Fibroblast of skin of right quadriceps (primary cell): ENCODE measurements at regions not wholly inside any gene's neighbourhood (a gene's known extent, or its start where the extent isn't known, plus 50 kb on each side); places are given as distances from the start of the nearest gene placed in this dataset.
"Not testable (repeated sequence)": the region's sequence is repeated elsewhere in the genome, so short reads cannot be mapped to it uniquely, and the experiment has no call there.

Experiments
- DNase-seq: peaks from one replicate; pipeline ENCODE4 v3.0.0-alpha.2; 2013

DNA sequence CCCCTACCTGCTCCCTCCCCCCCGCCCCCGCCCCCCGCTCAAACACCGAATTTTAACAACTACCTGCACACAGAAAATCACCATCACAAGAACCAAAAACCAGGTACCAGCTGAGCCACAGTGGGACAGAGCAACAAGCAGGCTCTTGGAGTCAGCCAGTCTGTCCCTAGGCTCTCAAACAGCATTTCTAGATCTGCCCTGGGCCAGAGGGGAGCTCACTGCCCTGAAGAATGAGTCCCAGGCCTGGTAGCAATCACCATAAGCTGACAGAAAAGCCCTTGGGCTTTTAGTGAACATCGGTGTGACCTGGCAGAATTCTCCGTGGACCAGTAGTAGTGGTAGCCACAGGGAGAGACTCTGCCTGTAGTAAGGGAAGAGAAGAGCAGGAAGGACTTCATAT lies 58.3 kb downstream of the C11orf87 start:
- no peak for DNase-seq

GRCh38 chr11:109486129-109486528 lies 64.1 kb downstream of the C11orf87 start:
- no peak for DNase-seq

- DNase-seq, result peak; percentile 68
Measured at GRCh38 chr11:109490953-109491635, 69.1 kb downstream of the C11orf87 start.

DNA sequence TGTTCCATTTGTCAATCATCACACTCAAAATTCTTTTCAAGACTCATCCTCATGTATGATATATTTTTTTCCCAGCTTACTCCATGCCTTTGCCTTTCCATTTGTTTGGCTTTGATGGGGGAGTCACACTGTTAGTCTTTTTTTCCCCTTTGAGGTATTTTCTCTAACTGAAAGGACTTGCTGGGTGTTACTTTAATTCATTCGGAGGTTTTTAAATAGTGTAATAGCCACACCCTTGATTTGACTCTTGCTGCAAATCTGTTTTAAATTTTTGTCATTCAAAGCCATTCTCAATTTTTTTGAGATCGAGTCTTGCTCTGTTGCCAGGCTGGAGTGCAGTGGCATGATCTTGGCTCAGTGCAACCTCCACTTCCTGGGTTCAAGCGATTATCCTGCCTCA lies 84.1 kb downstream of the C11orf87 start:
- no peak for DNase-seq

GRCh38 chr11:109507331-109507730 lies 85.3 kb downstream of the C11orf87 start:
- DNase-seq, result no peak

DNA sequence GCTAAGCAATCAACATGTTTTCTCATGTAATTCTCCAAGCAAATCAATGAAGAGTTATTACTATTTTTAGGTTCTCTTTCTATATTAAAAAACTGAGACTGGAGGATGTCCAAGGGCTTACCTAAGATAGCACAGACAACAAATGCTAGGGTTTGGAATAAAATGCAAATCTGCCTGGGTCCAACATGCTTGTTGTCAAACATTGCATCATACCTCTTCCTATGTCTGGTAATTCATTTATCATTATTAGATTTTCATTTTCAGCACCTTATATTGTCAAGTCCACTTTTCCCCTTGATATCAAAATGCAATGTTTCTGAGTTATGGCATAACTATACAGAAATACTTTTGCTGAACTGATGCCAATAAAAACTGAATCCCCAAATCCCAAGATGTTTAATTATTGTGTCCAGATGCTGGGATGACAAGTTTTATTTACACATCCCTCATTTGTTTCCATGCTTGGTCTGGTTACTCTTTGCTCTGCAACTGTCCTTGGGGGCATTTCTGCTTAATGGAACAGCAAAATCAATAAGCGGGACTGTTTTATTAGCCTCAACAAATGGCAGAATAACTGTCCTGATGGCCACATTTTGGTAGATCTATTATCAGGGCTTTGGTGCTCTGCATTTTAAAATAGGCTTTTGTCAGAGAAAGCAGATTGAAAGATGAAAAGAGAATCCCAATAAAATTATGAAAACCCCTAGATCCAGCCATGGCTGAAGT lies 86.0 kb downstream of the C11orf87 start:
- DNase-seq, result peak; percentile 29

DNA sequence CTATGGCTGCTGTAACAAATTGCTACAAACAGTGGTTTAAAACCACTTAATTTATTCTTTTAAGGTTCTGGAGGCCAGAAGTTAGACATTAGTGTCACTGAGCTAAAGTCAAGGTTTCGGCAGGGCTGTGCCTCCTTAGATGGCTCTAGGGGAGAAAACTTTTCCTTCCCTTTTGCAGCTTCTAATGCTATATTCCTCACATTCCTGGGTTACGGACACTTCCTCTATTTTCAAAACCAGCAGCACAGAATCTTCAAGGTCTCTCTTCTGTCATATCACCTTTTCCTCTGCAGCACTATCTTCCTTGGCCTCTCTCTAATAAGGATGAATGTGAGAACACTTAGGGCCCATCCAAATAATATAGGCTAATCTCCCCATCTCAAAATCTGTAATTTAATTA lies 87.0 kb downstream of the C11orf87 start:
- no peak for DNase-seq

DNA sequence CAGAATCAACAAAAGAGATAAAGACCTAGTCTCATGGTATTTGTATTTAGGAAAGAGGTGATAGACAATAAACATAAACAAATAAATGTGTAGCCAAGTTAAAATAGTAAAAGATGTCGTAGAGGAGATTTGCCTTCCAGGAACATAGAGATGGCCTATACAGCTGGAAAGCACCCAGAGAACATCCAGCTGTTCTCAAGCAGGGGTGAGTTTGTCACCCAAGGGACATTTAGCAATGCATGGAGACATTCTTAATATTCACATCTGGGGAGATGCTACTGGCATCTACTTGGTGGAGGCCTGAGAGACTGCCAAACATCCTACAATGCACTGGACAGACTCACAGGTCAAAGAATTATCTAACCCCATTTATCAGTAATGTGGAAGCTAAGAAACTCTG lies 88.3 kb downstream of the C11orf87 start:
- no peak for DNase-seq

- peak; percentile 2 for DNase-seq
Measured at GRCh38 chr11:109511598-109511997, 89.6 kb downstream of the C11orf87 start.

DNA sequence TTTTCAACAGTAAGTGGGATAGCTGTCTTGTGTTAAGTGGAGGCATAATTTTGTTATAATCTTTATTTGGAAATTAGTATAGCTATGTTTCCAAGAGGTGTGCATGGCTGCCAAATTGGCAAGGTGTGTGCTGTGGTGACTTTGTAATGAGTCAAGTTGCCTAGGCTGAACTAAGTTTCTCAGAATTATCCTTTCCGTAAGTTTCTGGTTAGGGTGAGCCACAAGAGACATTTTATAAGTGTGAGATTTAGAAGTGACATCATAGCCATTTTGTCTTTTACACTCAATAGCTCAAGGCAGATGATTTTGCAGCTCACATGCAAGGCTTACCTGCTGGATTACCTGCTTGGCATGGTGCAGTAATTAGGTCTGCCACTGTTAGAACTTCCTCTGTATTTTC lies 90.3 kb downstream of the C11orf87 start:
- no peak for DNase-seq

- DNase-seq, result no peak
Measured at GRCh38 chr11:109512680-109513079, 90.7 kb downstream of the C11orf87 start.

DNA sequence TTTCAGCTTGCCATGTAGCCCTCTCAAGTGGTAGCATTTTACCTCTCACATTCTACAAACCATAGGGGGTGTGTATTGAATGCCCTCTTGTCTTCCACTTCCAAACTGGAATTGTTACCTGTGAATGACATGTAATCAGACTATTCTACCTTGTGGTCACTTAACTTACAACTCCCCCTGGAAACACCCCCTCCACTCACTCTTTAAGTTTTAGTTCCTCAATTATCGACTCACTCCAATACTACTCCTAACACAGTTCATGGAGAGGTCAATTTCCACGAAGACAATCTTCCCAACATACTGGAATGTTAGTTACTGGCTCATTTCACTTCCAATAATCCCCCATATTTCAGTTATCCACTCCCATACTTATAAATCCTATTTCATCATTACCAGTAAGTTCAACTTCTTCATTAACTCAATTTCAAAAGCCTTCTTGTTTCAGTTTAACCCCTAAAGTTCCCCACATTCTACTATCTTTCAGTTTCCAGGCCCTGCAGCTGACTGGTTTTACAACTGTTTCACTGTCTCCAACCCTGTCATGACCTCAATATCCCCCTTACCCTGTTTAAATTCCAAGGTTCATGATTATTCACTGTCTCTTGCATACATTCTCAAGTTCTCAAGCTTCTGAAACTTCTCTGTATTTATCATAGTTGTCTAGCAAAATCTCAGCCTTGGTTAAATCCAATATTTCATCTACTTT lies 92.5 kb downstream of the C11orf87 start:
- DNase-seq, result no peak

- no peak for DNase-seq
Measured at GRCh38 chr11:109519253-109519652, 97.3 kb downstream of the C11orf87 start.

- no peak for DNase-seq
Measured at GRCh38 chr11:109521571-109522086, 99.6 kb downstream of the C11orf87 start.

DNA sequence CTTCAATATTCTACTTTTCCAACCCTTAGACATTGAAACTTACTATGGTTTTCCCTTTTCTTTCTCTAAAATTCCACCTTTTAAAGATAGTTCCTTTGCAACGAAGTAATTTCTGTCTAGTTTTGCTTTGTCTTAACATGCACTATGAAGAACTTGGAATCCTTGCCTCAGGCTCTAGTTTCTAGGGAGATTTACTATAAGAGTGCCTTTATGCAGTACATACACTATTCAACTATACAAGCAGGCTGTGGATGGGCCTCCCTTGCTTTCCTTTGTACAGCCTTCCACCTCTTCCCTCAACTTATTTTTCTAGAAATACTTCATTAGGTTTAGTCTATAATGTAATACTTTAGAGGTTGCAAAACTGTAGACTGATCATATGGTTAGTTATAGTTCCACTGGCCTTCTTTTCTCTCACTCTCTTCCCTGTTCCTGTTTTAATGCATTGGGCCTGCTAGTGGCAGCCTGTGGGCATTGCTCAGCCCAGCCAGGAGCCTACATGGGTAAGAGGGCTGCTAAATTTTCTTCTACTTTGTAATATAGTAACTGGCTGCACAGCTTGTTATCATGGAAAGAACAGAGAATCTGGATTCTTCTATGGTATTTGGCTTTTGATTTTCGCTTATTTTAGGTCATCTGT lies 100.2 kb downstream of the C11orf87 start:
- no peak for DNase-seq

GRCh38 chr11:109525636-109526035 lies 103.6 kb downstream of the C11orf87 start:
- DNase-seq, result not testable (repeated sequence)

DNA sequence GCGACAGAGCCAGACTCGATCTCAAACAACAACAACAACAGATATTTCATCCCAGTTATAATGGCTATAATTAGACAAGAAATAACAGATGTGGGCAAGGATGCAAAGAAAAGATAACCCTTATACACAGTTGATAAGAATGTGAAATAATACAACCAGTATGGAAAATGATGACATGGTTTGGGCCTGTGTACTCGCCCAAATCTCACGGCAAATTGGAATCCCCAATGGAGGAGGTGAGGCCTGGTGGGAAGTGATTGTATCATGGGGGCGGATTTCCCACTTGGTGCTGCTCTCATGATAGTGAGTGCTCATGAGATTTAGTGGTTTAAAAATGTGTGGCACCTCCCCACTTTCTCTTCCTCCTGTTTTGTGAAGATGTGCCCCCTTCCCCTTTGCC lies 104.1 kb downstream of the C11orf87 start:
- no peak for DNase-seq

DNA sequence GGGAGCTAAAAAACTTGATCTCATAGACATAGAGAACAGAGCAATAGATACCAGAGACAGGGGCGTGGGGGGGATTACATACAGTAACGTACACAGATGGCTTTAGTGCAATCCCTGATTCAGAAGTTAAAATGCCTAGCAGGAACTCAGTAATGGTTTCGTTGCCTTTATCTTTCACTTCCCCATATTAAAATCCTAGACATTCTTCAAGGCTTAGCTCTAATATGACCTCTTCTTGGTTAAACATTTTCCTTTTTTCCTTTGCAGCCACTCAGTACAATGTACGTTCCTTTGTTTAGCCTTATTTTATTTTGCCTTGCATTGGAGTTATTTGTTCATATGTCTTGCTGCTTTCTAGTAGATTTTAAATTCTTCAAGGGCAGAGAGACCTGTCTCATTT lies 104.9 kb downstream of the C11orf87 start:
- DNase-seq, result no peak

GRCh38 chr11:109527496-109527895 lies 105.5 kb downstream of the C11orf87 start:
- peak; percentile 49 for DNase-seq

- DNase-seq, result peak; percentile 86
Measured at GRCh38 chr11:109547356-109548027, 125.5 kb downstream of the C11orf87 start.

- peak; percentile 35 for DNase-seq
Measured at GRCh38 chr11:109552376-109552775, 130.4 kb downstream of the C11orf87 start.

DNA sequence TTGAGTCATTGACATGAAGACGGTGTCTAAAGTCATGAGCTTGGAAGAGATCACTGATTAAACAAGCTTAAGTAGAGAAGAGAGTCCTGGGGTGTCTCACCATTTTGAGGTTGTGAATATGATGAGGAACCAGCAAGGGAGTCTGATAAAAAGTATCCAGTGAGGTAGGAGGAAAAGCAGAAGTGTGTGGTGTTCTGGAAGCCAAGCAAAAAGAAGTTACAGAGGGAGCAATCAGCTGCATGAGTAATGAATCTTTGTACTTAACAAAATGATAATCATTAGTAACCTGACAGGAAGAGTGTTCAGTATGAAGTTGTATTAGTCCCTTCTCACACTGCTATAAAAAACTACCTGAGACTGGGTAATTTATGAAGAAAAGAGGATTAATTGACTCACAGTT lies 131.3 kb downstream of the C11orf87 start:
- DNase-seq, result no peak

DNA sequence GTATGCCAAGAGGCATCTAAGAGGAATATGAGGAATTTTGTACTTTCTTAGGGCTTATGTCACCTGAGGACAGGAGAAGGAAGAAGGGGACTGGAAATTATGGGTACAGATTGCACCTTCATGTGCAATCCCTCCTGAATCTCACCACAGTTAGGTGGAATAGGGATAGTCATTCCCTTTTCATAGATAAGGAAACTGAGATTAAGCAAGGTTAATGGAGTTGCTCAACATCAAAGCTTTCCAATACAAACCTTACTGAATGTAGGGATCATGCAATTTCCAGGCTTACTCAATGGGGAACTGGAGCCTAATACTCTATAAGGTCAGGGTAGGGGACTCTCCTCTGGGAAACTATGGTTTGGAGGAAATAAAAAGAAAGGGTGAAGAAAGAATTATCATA lies 133.0 kb downstream of the C11orf87 start:
- no peak for DNase-seq
